ENCODE measurements at regions not wholly inside any gene's neighbourhood (a gene's known extent, or its start where the extent isn't known, plus 50 kb on each side); places are given as distances from the start of the nearest gene placed in this dataset.

- ATAC-seq, result no peak
- TF ChIP-seq PATZ1 (CRISPR knock-in tag; IDR thresholded peaks at IDR 0.05; ENCODE audit: borderline replicate concordance) (no peak), SNAI2 (CRISPR knock-in tag; IDR thresholded peaks at IDR 0.05) (no peak), GLIS3 (CRISPR knock-in tag; IDR thresholded peaks at IDR 0.05) (no peak), PPARA (CRISPR knock-in tag; IDR thresholded peaks at IDR 0.05; ENCODE audit: borderline replicate concordance) (no peak), TSHZ2 (CRISPR knock-in tag; IDR thresholded peaks at IDR 0.05) (no peak), BACH2 (CRISPR knock-in tag; IDR thresholded peaks at IDR 0.05; ENCODE audit: borderline replicate concordance) (no peak), ZC3H10 (CRISPR knock-in tag; IDR thresholded peaks at IDR 0.05) (no peak)
Observed at GRCh38 chr13:50594276-50595051, 249.0 kb downstream of the DLEU7 start.

- TF ChIP-seq TCF4 (CRISPR knock-in tag; IDR thresholded peaks at IDR 0.05; ENCODE audit: borderline replicate concordance) (no peak), PATZ1 (CRISPR knock-in tag; IDR thresholded peaks at IDR 0.05; ENCODE audit: borderline replicate concordance) (no peak), ARNTL (CRISPR knock-in tag; IDR thresholded peaks at IDR 0.05; ENCODE audit: borderline replicate concordance, low read depth) (no peak), ZFP3 (CRISPR knock-in tag; IDR thresholded peaks at IDR 0.05) (no peak), RARB (CRISPR knock-in tag; IDR thresholded peaks at IDR 0.05) (no peak)
- ATAC-seq, result no peak
Observed at GRCh38 chr13:50595196-50595595, 248.3 kb downstream of the DLEU7 start.

GRCh38 chr13:50596156-50596555, 247.3 kb downstream of the DLEU7 start:
- TF ChIP-seq ZNF8 (CRISPR knock-in tag; IDR thresholded peaks at IDR 0.05) (no peak), CSRNP3 (CRISPR knock-in tag; IDR thresholded peaks at IDR 0.05) (no peak), TCF4 (CRISPR knock-in tag; IDR thresholded peaks at IDR 0.05; ENCODE audit: borderline replicate concordance) (no peak), SNAI2 (CRISPR knock-in tag; IDR thresholded peaks at IDR 0.05) (no peak), POU6F1 (CRISPR knock-in tag; IDR thresholded peaks at IDR 0.05; ENCODE audit: borderline replicate concordance, low read depth) (no peak), RARB (CRISPR knock-in tag; IDR thresholded peaks at IDR 0.05) (no peak), TSHZ2 (CRISPR knock-in tag; IDR thresholded peaks at IDR 0.05) (no peak), CREB5 (CRISPR knock-in tag; IDR thresholded peaks at IDR 0.05; ENCODE audit: low read depth) (no peak), PPARA (CRISPR knock-in tag; IDR thresholded peaks at IDR 0.05; ENCODE audit: borderline replicate concordance) (no peak), GLIS3 (CRISPR knock-in tag; IDR thresholded peaks at IDR 0.05) (no peak), ZFP3 (CRISPR knock-in tag; IDR thresholded peaks at IDR 0.05) (no peak), BACH2 (CRISPR knock-in tag; IDR thresholded peaks at IDR 0.05; ENCODE audit: borderline replicate concordance) (no peak), PATZ1 (CRISPR knock-in tag; IDR thresholded peaks at IDR 0.05; ENCODE audit: borderline replicate concordance) (no peak)
- ATAC-seq, result no peak

All from SK-N-SH treated with all-trans-retinoic acid at 6 μM for 48 hours (cell line).